K562 (cell line): ENCODE measurements at regions not wholly inside any gene's neighbourhood (a gene's known extent, or its start where the extent isn't known, plus 50 kb on each side); places are given as distances from the start of the nearest gene placed in this dataset.

Source experiments
- ATAC-seq: fragments of 200-7000 bp; cut with Tn5 transposase; 3 replicates; pipeline ENCODE4 v1.9.1; 2020; ENCODE audit warnings: moderate library complexity
- BruUV-seq: library from RNA; stranded (reverse); fragments of 400-500 nt; replicated peaks from 2 replicates; lab custom pipeline; 2021; lab: Mats Ljungman, UMichigan
- CTCF ChIA-PET: fragments of 300-600 bp; formaldehyde crosslinking; extraction: SDS; loops from one replicate; lab custom pipeline; 2021; ENCODE audit warnings: low intra/inter-chr PET ratio; lab: Yijun Ruan, JAX
- POLR2A ChIA-PET: fragments of 300-600, 350-650 bp; sonication (Branson Sonifier 250); formaldehyde crosslinking; extraction: SDS; loops from one replicate; lab custom pipeline; 2021; ENCODE audit warnings: antibody characterized with exemption, inconsistent platforms; lab: Yijun Ruan, JAX
- DNase-seq, 4 experiments: peaks; one replicate each; pipeline versions ENCODE4 v3.0.0 to v3.0.0-alpha.2; 2011 to 2018; ENCODE audit warnings: low spot score in 3 of 4, mixed read lengths in 3 of 4; ENCODE audit errors: extremely low read depth in 1 of 4
- FAIRE-seq: peaks from 2 replicates; lab custom pipeline; 2011; peaks lifted over from hg19 to GRCh38; lab: Jason Lieb, UNC
- H2AFZ ChIP-seq: 2 replicates; pipeline ENCODE4 v1.6.0; 2011; ENCODE audit warnings: low read depth, low read length, control low read depth, inconsistent platforms
- H3K27ac ChIP-seq: fragments of 200-600 bp; 3 replicates; pipeline ENCODE4 v1.8.0; 2011; ENCODE audit warnings: low read depth, mild to moderate bottlenecking, control low read depth, inconsistent platforms, low read length, moderate library complexity, mixed read lengths; ENCODE audit errors: extremely low read depth
- H3K27me3 ChIP-seq, 2 experiments: fragments of 300-600 bp in 1 of 2; 2 replicates in 1 of 2; 3 replicates in 1 of 2; pipeline versions ENCODE4 v1.6.0 to v1.8.0; 2011; ENCODE audit warnings: inconsistent platforms in 2 of 2, low read length in 2 of 2, mild to moderate bottlenecking in 1 of 2, mixed read lengths in 1 of 2, moderate library complexity in 1 of 2; ENCODE audit not compliant: control insufficient read depth in 2 of 2, insufficient read depth in 2 of 2
- H3K36me3 ChIP-seq: fragments of 300-600 bp; 3 replicates; pipeline ENCODE4 v1.8.0; 2011; ENCODE audit warnings: mild to moderate bottlenecking, low read length, inconsistent platforms; ENCODE audit not compliant: control insufficient read depth, insufficient read depth
- H3K4me1 ChIP-seq, 2 experiments: fragments of 200-600 bp in 1 of 2; replicated peaks in 1 of 2; 2 replicates in 1 of 2; 3 replicates in 1 of 2; pipeline versions ENCODE4 v1.5.1 to v1.8.0; 2011; ENCODE audit warnings: inconsistent platforms in 2 of 2, low read length in 2 of 2, mild to moderate bottlenecking in 1 of 2, mixed read lengths in 1 of 2, moderate library complexity in 1 of 2; ENCODE audit not compliant: control insufficient read depth in 2 of 2, insufficient read depth in 2 of 2
- H3K4me2 ChIP-seq: 2 replicates; pipeline ENCODE4 v1.6.1; 2011; ENCODE audit warnings: low read length, control low read depth, inconsistent platforms, mixed read lengths; ENCODE audit not compliant: insufficient read depth
- H3K4me3 ChIP-seq: fragments of 200-600 bp; sonication (generic), shearing (Covaris generic); 2 replicates; pipeline ENCODE4 v1.5.1; 2016; ENCODE audit warnings: control low read depth, inconsistent platforms
- H3K79me2 ChIP-seq: fragments of 200-600 bp; 3 replicates; pipeline ENCODE4 v1.8.0; 2011; ENCODE audit warnings: low read length, inconsistent platforms; ENCODE audit not compliant: control insufficient read depth, insufficient read depth
- H3K9ac ChIP-seq, 2 experiments: 2 replicates each; pipeline versions ENCODE4 v1.6.0 to v1.6.1; 2011; ENCODE audit warnings: low read depth in 2 of 2, low read length in 2 of 2, control low read depth in 1 of 2, inconsistent platforms in 1 of 2, mild to moderate bottlenecking in 1 of 2, mixed read lengths in 1 of 2; ENCODE audit not compliant: insufficient read depth in 1 of 2
- H3K9me1 ChIP-seq: one replicate; pipeline ENCODE4 v1.6.0; 2011; ENCODE audit warnings: inconsistent platforms, mild to moderate bottlenecking, low read length, moderate library complexity; ENCODE audit not compliant: control insufficient read depth, insufficient read depth
- H3K9me3 ChIP-seq: replicated peaks from 2 replicates; pipeline ENCODE4 v1.5.1; 2011; ENCODE audit warnings: low read depth, low read length, inconsistent platforms; ENCODE audit not compliant: control insufficient read depth, insufficient read depth
- H4K20me1 ChIP-seq: replicated peaks from 2 replicates; pipeline ENCODE4 v1.6.1; 2011; ENCODE audit warnings: low read length, inconsistent platforms, mixed read lengths; ENCODE audit not compliant: control insufficient read depth, insufficient read depth
- BCL6 ChIP-seq: fragments of 250-450 bp; sonication (Bioruptor Pico); IDR thresholded peaks from 2 replicates; pipeline ENCODE4 v1.4.0; 2020
- CHCHD3 ChIP-seq: fragments of 250-450 bp; sonication (Bioruptor Pico); IDR thresholded peaks from 2 replicates; pipeline ENCODE4 v2.1.2; 2022; ENCODE audit warnings: mild to moderate bottlenecking
- KDM4B ChIP-seq, 2 experiments: fragments of 450-650 bp in 1 of 2; sonication (generic) in 1 of 2; IDR thresholded peaks; 2 replicates each; pipeline ENCODE4 v1.6.1; 2016 to 2017; ENCODE audit warnings: borderline replicate concordance in 2 of 2, antibody characterized with exemption in 1 of 2, low read depth in 1 of 2, mild to moderate bottlenecking in 1 of 2
- RB1 ChIP-seq: fragments of 450-650 bp; IDR thresholded peaks from 2 replicates; pipeline ENCODE4 v1.6.1; 2017; ENCODE audit warnings: low read depth, mild to moderate bottlenecking
- SMARCA4 ChIP-seq: fragments of 450-650 bp; IDR thresholded peaks from 2 replicates; pipeline ENCODE4 v1.6.1; 2016
- ZNF3 ChIP-seq: fragments of 250-450 bp; sonication (Bioruptor Pico); IDR thresholded peaks from 2 replicates; pipeline ENCODE4 v1.5.0; 2021; ENCODE audit warnings: mild to moderate bottlenecking, moderate library complexity
- ZNF696 ChIP-seq: fragments of 250-450 bp; sonication (Bioruptor Pico); conservative IDR thresholded peaks from 2 replicates; pipeline ENCODE4 v1.4.0; 2020; ENCODE audit warnings: mild to moderate bottlenecking, moderate library complexity
- WGBS: fragments of 100-300 bp; shearing (Covaris generic); methylation state at CpG from one replicate; pipeline ENCODE4 v1.1.6; 2016; ENCODE audit warnings: low coverage, mixed read lengths; ENCODE audit not compliant: insufficient coverage; ENCODE audit errors: missing lambda C conversion rate; 5-methylcytosine and 5-hydroxymethylcytosine counted together
- in situ Hi-C: fragments of 300-500 bp; cut with MboI; formaldehyde crosslinking; loops from 4 replicates; pipeline ENCODE4 v1.15.0; 2018; ENCODE audit warnings: inconsistent platforms, mixed read lengths
- intact Hi-C: fragments of 100-400 bp; cut with micrococcal nuclease; formaldehyde crosslinking; loops from 2 replicates; pipeline ENCODE4 v1.14.2; 2022
- TF ChIP-seq, protein P1 (sequence below), 2 experiments: IDR thresholded peaks in 1 of 2; conservative IDR thresholded peaks in 1 of 2; 2 replicates each; pipeline ENCODE4 v1.6.1; 2016; ENCODE audit warnings: low read depth in 2 of 2, mild to moderate bottlenecking in 1 of 2, missing compliant biosample characterization in 1 of 2, missing genetic modification characterization in 1 of 2, moderate library complexity in 1 of 2

DNA sequence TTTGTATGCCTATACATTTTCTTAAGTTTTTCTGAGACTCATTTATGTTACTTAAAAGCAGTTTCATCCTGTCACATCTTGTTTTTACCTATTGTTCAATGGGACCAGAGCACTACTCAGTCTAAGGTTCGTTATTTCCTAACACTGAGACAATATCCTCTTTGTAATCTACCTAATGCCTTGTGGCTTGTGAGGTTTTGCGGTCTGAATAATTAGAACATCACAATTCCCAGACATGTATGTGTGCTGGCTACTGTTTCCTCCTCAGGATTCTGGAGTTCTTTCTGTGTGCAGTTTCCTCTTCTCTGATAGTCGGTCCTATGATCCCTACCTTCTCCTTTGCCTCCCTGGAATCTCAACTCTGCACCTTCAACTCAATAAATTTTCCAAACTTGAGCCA is 620.2 kb downstream of the ANKRD7 start (continued):
- no peak for TF ChIP-seq BCL6
- TF ChIP-seq CHCHD3 (CRISPR knock-in tag) = no peak
- no peak for TF ChIP-seq ZNF696 (CRISPR knock-in tag)
- no peak for TF ChIP-seq SMARCA4
- TF ChIP-seq RB1 = no peak
- no peak for TF ChIP-seq ZNF3 (CRISPR knock-in tag)

DNA sequence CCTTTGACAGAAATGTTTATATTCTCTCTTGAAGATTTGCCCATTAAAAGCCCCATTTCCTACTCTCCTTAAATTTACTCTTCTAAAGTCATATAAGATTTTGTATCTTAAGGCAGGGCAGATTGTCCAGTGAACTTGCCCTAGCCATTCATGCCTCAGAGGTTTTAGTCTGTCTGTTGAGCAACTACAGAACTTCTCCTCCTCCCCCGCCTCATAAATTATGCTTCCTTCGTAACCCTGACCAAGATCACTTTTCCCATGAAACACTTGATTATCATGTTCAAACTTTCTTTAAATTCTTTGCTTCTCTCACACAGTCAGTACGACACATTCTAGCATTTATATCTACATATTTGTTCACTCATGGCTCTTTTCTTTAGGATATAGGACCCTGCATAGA is 621.3 kb downstream of the ANKRD7 start:
- 2% methylated on average over 3 of the region's 3 CpGs for WGBS
- DNase-seq (no peak), FAIRE-seq (no peak), ATAC-seq (no peak)
- Histone ChIP-seq H3K9me1 (no peaks in the 10 kb centered on the region), H3K4me2 (no peak overlapping the region), H3K36me3 (no peaks in the 10 kb centered on the region), H3K4me3 (no peak overlapping the region), H3K4me1 (no peaks in the 10 kb centered on the region), H3K27me3 (no peaks in the 10 kb centered on the region), H4K20me1 (no peaks in the 10 kb centered on the region), H3K9me3 (peaks cover 3% of the 10 kb centered on the region; the same call in 1 of the 2 replicates), H3K9ac (no peak overlapping the region), H3K27ac (no peak overlapping the region), H3K79me2 (no peaks in the 10 kb centered on the region), H2AFZ (no peak overlapping the region)
- TF ChIP-seq, protein P1, sequence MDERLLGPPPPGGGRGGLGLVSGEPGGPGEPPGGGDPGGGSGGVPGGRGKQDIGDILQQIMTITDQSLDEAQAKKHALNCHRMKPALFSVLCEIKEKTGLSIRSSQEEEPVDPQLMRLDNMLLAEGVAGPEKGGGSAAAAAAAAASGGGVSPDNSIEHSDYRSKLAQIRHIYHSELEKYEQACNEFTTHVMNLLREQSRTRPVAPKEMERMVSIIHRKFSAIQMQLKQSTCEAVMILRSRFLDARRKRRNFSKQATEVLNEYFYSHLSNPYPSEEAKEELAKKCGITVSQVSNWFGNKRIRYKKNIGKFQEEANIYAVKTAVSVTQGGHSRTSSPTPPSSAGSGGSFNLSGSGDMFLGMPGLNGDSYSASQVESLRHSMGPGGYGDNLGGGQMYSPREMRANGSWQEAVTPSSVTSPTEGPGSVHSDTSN (CRISPR knock-in tag; IDR thresholded peaks at IDR 0.05; ENCODE audit: low read depth) = no peak
- TF ChIP-seq, protein P1 (tag; conservative IDR thresholded peaks at IDR 0.05; ENCODE audit: low read depth) = peak; percentile 29; the same call in 1 of the 2 replicates
- TF ChIP-seq KDM4B (IDR thresholded peaks at IDR 0.05; ENCODE audit: borderline replicate concordance in 2 of 2, low read depth in 1 of 2) = no peak
- no TSS peak for BruUV-seq
- CTCF ChIA-PET = no interaction called here
- in situ Hi-C loops (no loop called here), intact Hi-C loops (no loop called here)
- POLR2A ChIA-PET = no interaction called here
